ENCODE measurements at regions not wholly inside any gene's neighbourhood (a gene's known extent, or its start where the extent isn't known, plus 50 kb on each side); places are given as distances from the start of the nearest gene placed in this dataset.

- Histone ChIP-seq H3K4me3 (ENCODE audit: low read depth, low read length) (no peak overlapping the region), H3K27me3 (replicated peaks; ENCODE audit: control insufficient read depth, insufficient read depth, low read length) (no peaks in the 10 kb centered on the region), H3K36me3 (ENCODE audit: control insufficient read depth, insufficient read depth, low read length) (no peaks in the 10 kb centered on the region), H3K4me1 (peaks cover 9% of the 10 kb centered on the region), H3K9me3 (no peaks in the 10 kb centered on the region)
- Mint-ChIP-seq H3K9me3 (ENCODE audit: unreplicated experiment) (no peaks in the 10 kb centered on the region), H3K27me3 (ENCODE audit: insufficient read depth, unreplicated experiment) (no peaks in the 10 kb centered on the region), H3K27ac (ENCODE audit: unreplicated experiment) (no peak overlapping the region), H3K4me1 (ENCODE audit: low read depth, unreplicated experiment) (no peaks in the 10 kb centered on the region), H3K36me3 (ENCODE audit: insufficient read depth, unreplicated experiment) (no peaks in the 10 kb centered on the region), H3K4me3 (ENCODE audit: unreplicated experiment) (no peak overlapping the region)
- CTCF ChIA-PET, result interaction anchor here (1.0 kb wide), 1 partner anchor 91 kb away, joined by 4 read pairs; no protein-coding TSS in a partner anchor
- intact Hi-C loops (cut with micrococcal nuclease; ENCODE audit: unreplicated experiment), result no loop called here
- TF ChIP-seq CTCF (IDR thresholded peaks at IDR 0.05; ENCODE audit: insufficient read depth in 1 of 2, low read depth in 1 of 2, low read length in 1 of 2, severe bottlenecking in 1 of 2, unreplicated experiment in 1 of 2), result no peak
- no TSS peak for BruUV-seq (replicated peaks)
- POLR2A ChIA-PET, result no interaction called here
- no peak for DNase-seq
Observed at GRCh38 chr16:48435318-48435680, 50.1 kb upstream of the SIAH1 start.
